Adrenal gland (tissue), 9 donors: ENCODE measurements at regions not wholly inside any gene's neighbourhood (a gene's known extent, or its start where the extent isn't known, plus 50 kb on each side); places are given as distances from the start of the nearest gene placed in this dataset.

Source experiments
- DNase-seq, 7 donors: peaks; one replicate each; pipeline ENCODE4 v3.0.0-alpha.2; 2019 to 2020
- H3K27ac ChIP-seq, 5 donors: fragments of 200-600 bp; sonication (generic) in 4 of 5; 1 replicate in 3 of 5; 2 replicates in 2 of 5; pipeline versions ENCODE4 v1.5.1 to v1.8.0; 2016 to 2020; ENCODE audit warnings: mild to moderate bottlenecking in 1 of 5
- H3K27me3 ChIP-seq: fragments of 200-600 bp; 2 replicates; pipeline ENCODE4 v1.8.0; 2021
- H3K36me3 ChIP-seq, 2 donors: fragments of 200-600 bp; replicated peaks in 1 of 2; 1 replicate in 1 of 2; 2 replicates in 1 of 2; pipeline versions ENCODE4 v1.5.1 to v1.8.0; 2018 to 2022
- H3K4me1 ChIP-seq, 2 donors: fragments of 200-600 bp; replicated peaks in 1 of 2; 1 replicate in 1 of 2; 2 replicates in 1 of 2; pipeline versions ENCODE4 v1.5.1 to v1.8.0; 2018 to 2021
- H3K4me3 ChIP-seq, 4 donors: fragments of 200-600 bp; sonication (generic) in 3 of 4; one replicate each; pipeline ENCODE4 v1.5.1; 2016 to 2018
- H3K9me3 ChIP-seq, 3 donors: fragments of 200-600 bp; sonication (generic) in 1 of 3; replicated peaks in 1 of 3; 1 replicate in 2 of 3; 2 replicates in 1 of 3; pipeline versions ENCODE4 v1.5.1 to v1.8.0; 2016 to 2021
- CTCF ChIP-seq, 6 experiments: fragments of 450-650 bp in 4 of 6; fragments of 200-600 bp in 2 of 6; sonication (generic) in 1 of 6; IDR thresholded peaks; 1 replicate in 5 of 6; 2 replicates in 1 of 6; pipeline versions ENCODE4 v1.5.1 to v1.8.0; 2016 to 2021; ENCODE audit warnings: antibody characterized with exemption in 6 of 6, mild to moderate bottlenecking in 2 of 6, moderate library complexity in 1 of 6
- POLR2A ChIP-seq, 2 donors: fragments of 450-650 bp; IDR thresholded peaks; one replicate each; pipeline ENCODE4 v1.6.1; 2017; ENCODE audit warnings: antibody characterized with exemption in 2 of 2, mild to moderate bottlenecking in 2 of 2, moderate library complexity in 1 of 2
- WGBS, 4 donors: extraction: QIAGEN DNeasy Blood & Tissue Kit in 2 of 4; methylation state at CpG; one replicate each; pipeline versions ENCODE4 v1.1.5 to v1.1.7; 2013 to 2017; 5-methylcytosine and 5-hydroxymethylcytosine counted together
- intact Hi-C, 2 donors: fragments of 100-400 bp; cut with DNase I; formaldehyde crosslinking; loops; one replicate each; pipeline versions ENCODE4 v1.14.1 to v1.15.0; 2022 to 2023
- donor health status: healthy with polysubstance abuse.
- donor health status: Bipolar disorder and iron deficiency.
- donor health status: DM: yes; HTN: yes; CAD: no.
- donor health status: DM: no; HTN: no; CAD: no.
- donor health status: DM: no; HTN: no; CAD: no.

GRCh38 chr2:209113026-209113425 is 310.8 kb upstream of the MAP2 start:
- WGBS, 4 donors, result 78 to 81% (median 80%) methylated on average over 6 of the region's 6 CpGs
- Histone ChIP-seq H3K9me3 (no peaks in the 10 kb centered on the region), H3K27ac (no peak overlapping the region), H3K4me3 (no peak overlapping the region), H3K36me3 (no peaks in the 10 kb centered on the region), H3K27me3 (no peaks in the 10 kb centered on the region), H3K4me1 (no peaks in the 10 kb centered on the region)
- no peak for DNase-seq
- no peak for TF ChIP-seq POLR2A (IDR thresholded peaks at IDR 0.05)
- no peak for TF ChIP-seq CTCF (IDR thresholded peaks at IDR 0.05)
- intact Hi-C loops, result no loop called here

- TF ChIP-seq POLR2A (IDR thresholded peaks at IDR 0.05), result no peak
- TF ChIP-seq CTCF (IDR thresholded peaks at IDR 0.05), result no peak
- WGBS, 4 donors, result 52 to 66% (median 54%) methylated on average over 3 of the region's 3 CpGs
- intact Hi-C loops, result no loop called here
Observed at GRCh38 chr2:209114588-209115240, 309.1 kb upstream of the MAP2 start.

GRCh38 chr2:209121691-209122090 is 302.2 kb upstream of the MAP2 start:
- H3K27me3 ChIP-seq, result no peaks in the 10 kb centered on the region
- TF ChIP-seq CTCF (IDR thresholded peaks at IDR 0.05) (no peak), POLR2A (IDR thresholded peaks at IDR 0.05) (no peak)
- no peak overlapping the region for H3K27ac ChIP-seq
- H3K36me3 ChIP-seq, result no peaks in the 10 kb centered on the region
- H3K4me1 ChIP-seq, result no peaks in the 10 kb centered on the region
- no peak for DNase-seq
- 41 to 72% (median 63%) methylated on average over 2 of the region's 2 CpGs for WGBS, 4 donors
- intact Hi-C loops, result no loop called here
- H3K9me3 ChIP-seq, result no peaks in the 10 kb centered on the region
- no peak overlapping the region for H3K4me3 ChIP-seq

More at GRCh38 chr2:209114588-209115240, 309.1 kb upstream of the MAP2 start:
- Histone ChIP-seq H3K27me3 (no peaks in the 10 kb centered on the region), H3K9me3 (no peaks in the 10 kb centered on the region), H3K27ac (no peak overlapping the region), H3K4me3 (no peak overlapping the region), H3K4me1 (no peaks in the 10 kb centered on the region), H3K36me3 (no peaks in the 10 kb centered on the region)
- DNase-seq, result no peak

GRCh38 chr2:209125291-209125690 is 298.6 kb upstream of the MAP2 start:
- intact Hi-C loops, result no loop called here
- no peak overlapping the region for H3K27ac ChIP-seq

More at GRCh38 chr2:209125291-209125690, 298.6 kb upstream of the MAP2 start:
- no peaks in the 10 kb centered on the region for H3K36me3 ChIP-seq
- no peaks in the 10 kb centered on the region for H3K27me3 ChIP-seq
- 69 to 94% (median 78%) methylated on average over 1 of the region's 1 CpG for WGBS, 4 donors
- no peak for DNase-seq
- no peaks in the 10 kb centered on the region for H3K4me1 ChIP-seq
- H3K9me3 ChIP-seq, result no peaks in the 10 kb centered on the region
- H3K4me3 ChIP-seq, result no peak overlapping the region
- TF ChIP-seq POLR2A (IDR thresholded peaks at IDR 0.05) (no peak), CTCF (IDR thresholded peaks at IDR 0.05) (no peak)
